HG03097 (cell line): ENCODE measurements at regions not wholly inside any gene's neighbourhood (a gene's known extent, or its start where the extent isn't known, plus 50 kb on each side); places are given as distances from the start of the nearest gene placed in this dataset.

Experiments used
- ATAC-seq: cut with Tn5 transposase; IDR thresholded peaks from one replicate; pipeline ENCODE4 v1.9.1; 2021; ENCODE audit not compliant: unreplicated experiment, low FRiP score

- ATAC-seq: no peak
Observed at GRCh38 chr9:107559494-107560086, 70.0 kb upstream of the KLF4 start.

- no peak for ATAC-seq
Observed at GRCh38 chr9:107557236-107557990, 67.8 kb upstream of the KLF4 start.

DNA sequence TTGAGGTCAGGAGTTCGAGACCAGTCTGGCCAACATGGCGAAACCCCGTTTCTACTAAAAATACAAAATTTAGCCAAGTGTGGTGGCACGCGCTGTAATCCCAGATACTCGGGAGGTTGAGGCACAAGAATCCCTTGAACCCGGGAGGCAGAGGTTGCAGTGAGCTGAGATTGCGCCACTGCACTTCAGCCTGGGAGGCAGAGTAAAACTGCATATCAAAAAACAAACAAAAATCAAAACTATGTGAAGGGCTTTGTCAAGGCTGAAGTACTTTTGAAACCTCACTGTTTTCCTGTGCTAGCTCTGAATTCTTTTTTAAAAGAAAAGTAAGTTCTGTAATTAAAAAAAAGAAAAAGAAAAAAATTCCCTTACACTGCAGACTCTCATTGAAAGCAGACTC, 65.1 kb upstream of the KLF4 start:
- no peak for ATAC-seq

- ATAC-seq: no peak
Observed at GRCh38 chr9:107548298-107549142, 59.0 kb upstream of the KLF4 start.

- no peak for ATAC-seq
Observed at GRCh38 chr9:107547772-107548297, 58.3 kb upstream of the KLF4 start.

GRCh38 chr9:107547303-107547702, 57.7 kb upstream of the KLF4 start:
- ATAC-seq: no peak

DNA sequence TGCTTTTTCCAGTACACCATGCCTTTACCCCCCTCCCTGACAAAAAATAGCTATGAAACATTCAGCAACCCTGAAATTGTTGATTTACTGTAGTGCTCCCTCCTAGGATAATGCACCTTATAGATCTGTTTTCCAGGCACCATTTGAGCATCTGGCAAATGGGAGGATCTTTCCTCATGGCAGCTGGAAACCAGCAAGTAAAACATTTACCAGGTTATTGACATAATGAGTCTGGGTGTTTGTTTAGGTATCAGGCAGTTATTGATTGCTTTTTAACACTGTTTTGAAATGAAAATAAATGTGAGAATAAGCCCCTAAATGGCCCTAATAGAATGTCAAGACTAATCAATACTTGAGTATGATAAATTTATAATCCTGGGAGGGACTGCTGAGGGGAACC, 57.3 kb upstream of the KLF4 start:
- no peak for ATAC-seq

- ATAC-seq: no peak
Observed at GRCh38 chr9:107545036-107545435, 55.5 kb upstream of the KLF4 start.

GRCh38 chr9:107542411-107543157, 53.0 kb upstream of the KLF4 start:
- ATAC-seq: no peak

DNA sequence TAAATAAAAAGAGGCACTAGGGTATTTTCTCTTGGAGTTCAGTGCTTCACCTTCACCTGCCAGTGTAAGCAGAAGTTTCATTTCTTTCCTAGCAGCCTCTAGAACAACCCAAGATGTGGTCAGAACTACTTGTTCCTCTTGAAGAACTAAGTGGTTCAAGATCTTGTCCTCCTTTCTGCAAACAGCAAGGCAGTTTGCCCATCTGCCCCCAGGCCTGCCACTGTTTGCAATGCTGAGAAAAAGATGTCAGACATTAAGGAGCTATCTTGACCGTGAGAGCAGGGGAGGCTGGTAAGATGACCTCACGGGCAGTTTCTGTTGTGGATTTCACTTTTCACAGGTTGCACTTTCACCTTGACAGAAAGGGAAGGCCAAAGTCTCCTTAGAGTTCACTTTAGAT, 52.0 kb upstream of the KLF4 start:
- no peak for ATAC-seq

DNA sequence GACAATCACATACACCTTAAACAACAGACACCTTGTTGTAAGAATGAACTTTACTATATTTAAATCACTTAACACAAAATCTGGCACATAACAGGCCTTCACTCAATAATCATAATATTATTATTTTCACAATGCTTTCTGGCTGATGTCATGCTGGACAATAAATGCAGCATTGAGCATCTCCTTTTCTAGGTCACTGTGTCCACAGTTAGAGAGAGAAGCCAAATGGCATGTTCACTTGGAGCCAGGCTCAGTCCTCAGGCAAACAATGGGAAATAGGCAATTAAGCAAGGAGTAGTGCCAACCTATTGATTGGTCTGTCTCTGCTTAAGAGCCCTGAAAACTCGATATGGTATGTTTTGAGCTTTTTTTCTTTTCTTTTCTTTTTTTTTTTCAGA, 50.6 kb upstream of the KLF4 start:
- no peak for ATAC-seq

- ATAC-seq: no peak
Observed at GRCh38 chr9:107539427-107540163, 50.0 kb upstream of the KLF4 start.
